ENCODE measurements at regions not wholly inside any gene's neighbourhood (a gene's known extent, or its start where the extent isn't known, plus 50 kb on each side); places are given as distances from the start of the nearest gene placed in this dataset.

DNA sequence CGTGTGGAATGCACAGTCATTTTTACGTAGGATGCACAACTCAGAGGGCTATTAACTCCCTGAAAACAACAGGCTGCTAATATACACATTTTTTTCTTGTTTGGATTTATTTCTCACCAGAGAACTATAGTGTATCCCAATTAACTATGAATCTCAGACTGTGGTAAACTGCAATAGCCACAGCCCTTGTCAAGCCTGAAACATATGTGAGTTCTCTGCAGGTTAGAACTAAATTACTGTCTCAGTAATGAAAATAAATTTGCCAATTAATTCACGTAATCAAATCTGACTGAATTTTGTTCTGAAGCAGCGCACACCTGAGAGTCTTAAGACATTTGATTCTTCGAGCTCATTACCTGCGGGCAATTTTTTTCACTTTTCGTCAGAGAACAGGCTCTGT, 318.6 kb downstream of the PMP22 start:
- TF ChIP-seq, protein P1, sequence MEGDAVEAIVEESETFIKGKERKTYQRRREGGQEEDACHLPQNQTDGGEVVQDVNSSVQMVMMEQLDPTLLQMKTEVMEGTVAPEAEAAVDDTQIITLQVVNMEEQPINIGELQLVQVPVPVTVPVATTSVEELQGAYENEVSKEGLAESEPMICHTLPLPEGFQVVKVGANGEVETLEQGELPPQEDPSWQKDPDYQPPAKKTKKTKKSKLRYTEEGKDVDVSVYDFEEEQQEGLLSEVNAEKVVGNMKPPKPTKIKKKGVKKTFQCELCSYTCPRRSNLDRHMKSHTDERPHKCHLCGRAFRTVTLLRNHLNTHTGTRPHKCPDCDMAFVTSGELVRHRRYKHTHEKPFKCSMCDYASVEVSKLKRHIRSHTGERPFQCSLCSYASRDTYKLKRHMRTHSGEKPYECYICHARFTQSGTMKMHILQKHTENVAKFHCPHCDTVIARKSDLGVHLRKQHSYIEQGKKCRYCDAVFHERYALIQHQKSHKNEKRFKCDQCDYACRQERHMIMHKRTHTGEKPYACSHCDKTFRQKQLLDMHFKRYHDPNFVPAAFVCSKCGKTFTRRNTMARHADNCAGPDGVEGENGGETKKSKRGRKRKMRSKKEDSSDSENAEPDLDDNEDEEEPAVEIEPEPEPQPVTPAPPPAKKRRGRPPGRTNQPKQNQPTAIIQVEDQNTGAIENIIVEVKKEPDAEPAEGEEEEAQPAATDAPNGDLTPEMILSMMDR (IDR thresholded peaks at IDR 0.05) = no peak
- no peak for TF ChIP-seq POLR2A (IDR thresholded peaks at IDR 0.05)

All from right lobe of liver (tissue), 4 donors.